Vagina (tissue), 2 donors: ENCODE measurements at regions not wholly inside any gene's neighbourhood (a gene's known extent, or its start where the extent isn't known, plus 50 kb on each side); places are given as distances from the start of the nearest gene placed in this dataset.

Source experiments
- CTCF ChIP-seq, 3 experiments: fragments of 450-650 bp in 2 of 3; fragments of 200-600 bp in 1 of 3; sonication (generic) in 1 of 3; IDR thresholded peaks; one replicate each; pipeline ENCODE4 v1.5.1; 2017 to 2019; ENCODE audit warnings: antibody characterized with exemption in 3 of 3, mild to moderate bottlenecking in 2 of 3, moderate library complexity in 2 of 3
- POLR2AphosphoS5 ChIP-seq, 2 donors: sonication (generic); formaldehyde crosslinking; IDR thresholded peaks; one replicate each; pipeline ENCODE4 v1.9.0; 2017; ENCODE audit warnings: antibody characterized with exemption in 2 of 2, mild to moderate bottlenecking in 2 of 2, low read depth in 1 of 2; ENCODE audit not compliant: insufficient read depth in 1 of 2

- TF ChIP-seq CTCF (IDR thresholded peaks at IDR 0.05) = no peak
- no peak for TF ChIP-seq POLR2AphosphoS5 (IDR thresholded peaks at IDR 0.05; ENCODE audit: insufficient read depth in 1 of 2, low read depth in 1 of 2)
These were observed 217.2 kb upstream of the ARPP21 start for GRCh38 chr3:35422101-35422500.
